ENCODE measurements at regions not wholly inside any gene's neighbourhood (a gene's known extent, or its start where the extent isn't known, plus 50 kb on each side); places are given as distances from the start of the nearest gene placed in this dataset.
"Not testable (repeated sequence)": the region's sequence is repeated elsewhere in the genome, so short reads cannot be mapped to it uniquely, and the experiment has no call there.

- no peak for DNase-seq
Measured at GRCh38 chr7:70846208-70846607, 285.7 kb upstream of the GALNT17 start.

- no peak for DNase-seq
Measured at GRCh38 chr7:70849580-70850235, 282.2 kb upstream of the GALNT17 start.

- DNase-seq = no peak
Measured at GRCh38 chr7:70855373-70855772, 276.6 kb upstream of the GALNT17 start.

- DNase-seq = peak; percentile 32
Measured at GRCh38 chr7:70856901-70857630, 274.9 kb upstream of the GALNT17 start.

- no peak for DNase-seq
Measured at GRCh38 chr7:70857793-70858545, 274.0 kb upstream of the GALNT17 start.

GRCh38 chr7:70867513-70867912 lies 264.4 kb upstream of the GALNT17 start:
- DNase-seq = no peak

- no peak for DNase-seq
Measured at GRCh38 chr7:70870349-70870748, 261.6 kb upstream of the GALNT17 start.

- DNase-seq = no peak
Measured at GRCh38 chr7:70872188-70872587, 259.8 kb upstream of the GALNT17 start.

GRCh38 chr7:70881167-70881847 lies 250.6 kb upstream of the GALNT17 start:
- DNase-seq = no peak

- DNase-seq = no peak
Measured at GRCh38 chr7:70883750-70884439, 248.0 kb upstream of the GALNT17 start.

- DNase-seq = no peak
Measured at GRCh38 chr7:70884440-70884764, 247.5 kb upstream of the GALNT17 start.

GRCh38 chr7:70884809-70885208 lies 247.1 kb upstream of the GALNT17 start:
- no peak for DNase-seq

GRCh38 chr7:70886547-70886946 lies 245.4 kb upstream of the GALNT17 start:
- DNase-seq = no peak

- no peak for DNase-seq
Measured at GRCh38 chr7:70887186-70887585, 244.8 kb upstream of the GALNT17 start.

GRCh38 chr7:70890147-70890969 lies 241.6 kb upstream of the GALNT17 start:
- DNase-seq = no peak

GRCh38 chr7:70893422-70893821 lies 238.5 kb upstream of the GALNT17 start:
- DNase-seq = peak; percentile 18

- DNase-seq = no peak
Measured at GRCh38 chr7:70893971-70894715, 237.8 kb upstream of the GALNT17 start.

- no peak for DNase-seq
Measured at GRCh38 chr7:70894799-70895198, 237.1 kb upstream of the GALNT17 start.

GRCh38 chr7:70895337-70896200 lies 236.4 kb upstream of the GALNT17 start:
- not testable (repeated sequence) for DNase-seq

Data from NCI-H526 treated with DMSO at 0.1 percent for 48 hours (cell line).